C1 segment of cervical spinal cord (tissue), 14 donors: ENCODE measurements at regions not wholly inside any gene's neighbourhood (a gene's known extent, or its start where the extent isn't known, plus 50 kb on each side); places are given as distances from the start of the nearest gene placed in this dataset.
"Not testable (repeated sequence)": the region's sequence is repeated elsewhere in the genome, so short reads cannot be mapped to it uniquely, and the experiment has no call there.

Experiments
- DNase-seq, 14 donors: peaks; one replicate each; lab custom pipeline; 2025; lab: John Stamatoyannopoulos, UW

- DNase-seq, result no peak
Observed at GRCh38 chr10:108561649-108562048, 1361.7 kb downstream of the XPNPEP1 start.

- DNase-seq, result no peak
Observed at GRCh38 chr10:108560488-108560887, 1362.8 kb downstream of the XPNPEP1 start.

DNA sequence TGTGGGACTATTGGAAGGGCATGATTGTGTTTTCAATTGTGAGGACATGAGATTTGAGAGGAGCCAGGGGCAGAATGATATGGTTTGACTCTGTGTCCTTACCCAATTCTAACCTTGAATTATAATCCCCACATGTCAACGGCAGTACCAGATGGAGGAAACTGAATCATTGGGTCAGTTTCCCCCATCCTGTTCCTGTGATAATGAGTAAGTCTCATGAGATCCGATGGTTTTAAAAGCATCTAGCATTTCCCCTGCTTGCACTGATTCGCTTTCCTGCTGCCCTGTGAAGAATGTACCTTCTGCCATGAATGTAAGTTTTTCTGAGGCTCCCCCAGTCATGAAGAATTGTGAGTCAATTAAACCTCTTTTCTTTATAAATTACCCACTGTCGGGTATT is 1367.1 kb downstream of the XPNPEP1 start:
- no peak for DNase-seq

DNA sequence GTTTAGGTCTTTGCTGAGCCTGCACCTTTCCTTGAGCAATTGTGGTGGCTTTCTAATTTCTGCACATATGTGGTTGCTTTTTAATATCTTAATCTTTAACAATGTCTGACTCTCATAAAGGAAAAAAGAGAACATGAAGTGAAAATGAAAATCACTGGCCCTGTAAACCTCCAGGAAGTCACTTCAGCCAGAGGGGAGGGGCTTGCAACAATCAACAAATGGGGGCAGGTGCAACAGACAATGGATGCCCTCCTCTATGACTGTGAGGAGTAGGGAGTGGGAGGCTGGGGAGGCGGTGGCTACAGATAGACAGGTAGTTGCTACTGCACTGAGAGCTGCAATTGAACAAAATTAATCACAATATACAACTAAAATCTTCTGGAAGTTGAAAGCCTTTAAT is 1377.4 kb downstream of the XPNPEP1 start:
- DNase-seq, result no peak

DNA sequence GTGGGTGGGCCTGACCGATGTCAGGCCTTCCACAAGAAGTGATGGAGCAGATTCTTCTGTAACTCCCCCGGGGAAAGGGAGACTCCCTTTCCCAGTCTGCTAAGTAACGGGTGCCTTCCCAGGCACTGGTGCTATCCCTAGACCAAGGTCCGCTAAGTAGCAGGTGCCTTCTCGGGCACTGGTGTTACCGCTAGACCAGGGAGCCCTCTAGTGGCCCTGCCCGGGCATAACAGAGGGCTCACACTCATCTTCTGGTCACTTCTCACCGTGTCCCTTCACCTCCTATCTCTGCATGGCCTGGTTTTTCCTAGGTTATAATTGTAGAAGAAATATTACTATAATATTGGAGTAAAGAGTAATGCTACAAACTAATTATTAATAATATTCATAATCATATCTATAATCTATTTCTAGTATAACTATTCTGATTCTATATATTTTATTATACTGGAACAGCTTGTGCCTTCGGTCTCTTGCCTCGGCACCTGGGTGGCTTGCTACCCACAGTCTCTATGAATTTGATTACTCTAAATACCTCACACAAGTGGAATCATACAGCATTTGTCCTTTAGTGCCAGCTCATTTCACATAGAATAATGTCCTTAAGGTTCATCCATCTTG is 1378.7 kb downstream of the XPNPEP1 start:
- peak in 7 of 14 donors; percentile 1 to 53 (median 5) for DNase-seq

- DNase-seq, result not testable (repeated sequence)
Observed at GRCh38 chr10:108533551-108533950, 1369.0 kb upstream of the SORCS1 start.

DNA sequence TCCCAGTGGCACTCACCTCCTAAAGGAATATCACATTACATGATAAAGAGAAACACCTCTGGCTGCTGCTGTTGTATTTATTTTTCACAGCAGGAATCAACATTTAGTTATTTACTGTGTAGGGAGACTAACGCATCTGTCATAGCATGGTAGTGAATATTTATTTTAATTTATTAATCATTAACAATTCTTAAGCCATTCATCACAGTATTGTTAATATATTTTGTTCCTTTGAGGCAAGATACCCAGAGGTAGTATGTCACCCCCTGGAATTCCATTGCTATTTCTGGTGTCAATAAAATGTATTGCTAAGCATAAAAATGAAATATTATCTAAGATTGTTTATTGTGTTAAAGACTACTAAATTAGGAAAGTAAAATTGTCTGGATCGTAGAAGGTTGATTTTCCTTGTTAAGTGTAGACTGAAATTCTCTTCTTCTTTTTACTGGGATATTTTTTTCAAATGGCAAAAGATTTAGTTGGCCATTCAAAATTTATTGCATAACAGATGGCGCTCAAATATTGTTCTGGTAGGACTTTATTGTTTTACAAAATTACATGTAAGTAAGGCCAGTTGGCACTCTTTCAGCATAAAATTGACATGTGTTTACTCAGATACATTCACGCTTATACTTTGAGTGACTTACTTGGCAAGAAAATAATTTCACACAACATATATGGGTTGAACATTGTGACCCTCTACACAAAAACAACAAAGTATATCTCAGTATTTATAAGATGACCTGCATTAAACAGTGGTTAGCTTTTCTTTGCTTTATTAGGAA is 1358.7 kb upstream of the SORCS1 start:
- DNase-seq, result no peak

- peak in 1 of 14 donors; percentile 2 for DNase-seq
Observed at GRCh38 chr10:108521827-108522492, 1357.5 kb upstream of the SORCS1 start.

DNA sequence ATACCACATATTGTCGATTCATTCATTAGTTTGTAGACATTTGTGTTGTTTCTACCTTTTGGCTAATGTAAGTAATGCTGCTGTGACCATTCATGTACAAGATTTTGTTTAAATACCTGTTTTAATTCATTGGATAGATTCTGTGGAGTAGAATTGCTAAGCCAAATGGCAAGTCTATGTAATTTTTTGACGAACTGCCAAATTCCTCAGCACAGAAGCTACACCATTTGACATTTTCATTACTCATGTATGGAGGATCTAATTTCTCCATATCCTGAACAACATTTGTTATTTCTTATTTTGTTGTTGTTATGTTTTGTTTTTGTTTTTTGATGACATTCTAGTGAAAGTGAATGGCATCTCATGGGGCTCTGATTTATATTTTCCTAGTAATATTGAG is 1351.3 kb upstream of the SORCS1 start:
- DNase-seq, result no peak

GRCh38 chr10:108500396-108500795 is 1335.9 kb upstream of the SORCS1 start:
- no peak for DNase-seq

GRCh38 chr10:108496106-108496505 is 1331.6 kb upstream of the SORCS1 start:
- no peak for DNase-seq

DNA sequence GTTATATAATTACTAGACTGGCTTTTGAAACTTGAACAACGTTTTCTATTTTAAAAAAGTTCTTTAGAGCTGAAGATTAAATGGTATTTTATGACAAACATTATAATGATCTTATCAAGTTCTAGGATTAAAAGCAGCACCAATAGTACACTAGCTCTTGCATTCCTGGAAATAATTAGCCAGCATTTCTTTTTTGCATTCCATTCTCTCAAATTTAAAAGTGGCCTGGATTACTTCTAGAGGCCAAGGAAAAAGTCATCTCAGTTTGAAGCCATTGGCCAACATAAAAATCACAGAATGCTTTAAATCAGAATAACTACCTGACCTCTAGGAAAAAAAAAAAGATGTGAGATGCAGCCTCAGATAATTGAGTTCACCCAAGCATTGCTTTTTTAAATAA is 1326.4 kb upstream of the SORCS1 start:
- no peak for DNase-seq

GRCh38 chr10:108471420-108471819 is 1306.9 kb upstream of the SORCS1 start:
- no peak for DNase-seq

DNA sequence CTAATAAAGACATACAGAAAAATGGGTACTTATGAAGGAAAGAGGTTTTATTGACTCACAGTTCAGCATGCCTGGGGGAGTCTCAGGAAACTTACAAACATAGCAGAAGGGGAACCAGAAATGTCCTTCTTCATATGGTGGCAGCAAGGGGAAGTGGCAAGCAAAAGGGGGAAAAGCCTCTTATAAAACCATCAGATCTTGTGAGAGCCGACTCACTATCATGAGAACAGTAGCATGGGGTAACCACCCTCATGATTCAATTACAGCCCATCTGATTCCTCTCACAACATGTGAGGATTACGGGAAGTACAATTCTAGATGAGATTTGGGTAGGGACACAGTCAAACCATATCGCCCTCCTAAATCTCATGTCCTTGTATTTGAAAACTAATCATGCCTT is 1305.4 kb upstream of the SORCS1 start:
- no peak for DNase-seq

- peak in 3 of 14 donors; percentile 0 to 1 (median 1) for DNase-seq
Observed at GRCh38 chr10:108465871-108466641, 1301.5 kb upstream of the SORCS1 start.

- no peak for DNase-seq
Observed at GRCh38 chr10:108462005-108462404, 1297.5 kb upstream of the SORCS1 start.

DNA sequence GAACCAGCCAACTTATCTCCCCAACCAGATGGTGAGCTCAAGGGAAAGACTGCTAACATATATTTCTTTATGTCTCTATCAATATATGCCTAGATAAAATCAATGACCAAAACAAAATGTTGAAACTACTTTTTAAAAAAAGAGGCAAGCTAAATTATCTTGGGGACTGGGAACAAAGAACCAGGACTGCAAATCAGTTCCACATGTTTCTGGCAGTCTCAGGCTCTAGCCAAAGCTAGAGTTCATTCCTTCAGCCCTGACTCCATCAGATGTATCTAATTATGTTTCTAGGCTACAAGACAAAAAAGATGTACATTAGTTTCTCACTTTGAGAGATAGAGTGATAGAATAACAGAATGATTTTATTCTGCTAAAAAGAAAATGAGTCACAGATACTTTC is 1290.3 kb upstream of the SORCS1 start:
- no peak for DNase-seq

- DNase-seq, result no peak
Observed at GRCh38 chr10:108454224-108454623, 1289.7 kb upstream of the SORCS1 start.

DNA sequence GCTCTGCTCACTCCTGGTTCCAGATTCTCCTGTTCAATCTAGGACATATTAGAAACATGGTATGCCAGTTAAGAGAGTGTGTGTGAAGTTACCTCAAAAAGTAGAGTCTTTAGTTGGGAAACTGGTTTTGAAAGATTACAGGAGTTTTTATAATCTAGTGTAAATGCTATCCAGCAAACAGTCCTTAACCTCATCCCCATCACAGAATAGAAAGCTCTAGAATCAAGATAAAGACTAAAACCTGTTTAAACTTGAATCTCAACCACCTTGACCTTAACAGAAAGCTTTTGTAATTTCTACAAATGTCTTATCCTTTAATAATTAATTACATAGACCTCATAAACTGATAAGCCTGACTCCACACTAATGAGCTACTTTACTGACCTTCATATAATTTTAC is 1288.7 kb upstream of the SORCS1 start:
- no peak for DNase-seq

DNA sequence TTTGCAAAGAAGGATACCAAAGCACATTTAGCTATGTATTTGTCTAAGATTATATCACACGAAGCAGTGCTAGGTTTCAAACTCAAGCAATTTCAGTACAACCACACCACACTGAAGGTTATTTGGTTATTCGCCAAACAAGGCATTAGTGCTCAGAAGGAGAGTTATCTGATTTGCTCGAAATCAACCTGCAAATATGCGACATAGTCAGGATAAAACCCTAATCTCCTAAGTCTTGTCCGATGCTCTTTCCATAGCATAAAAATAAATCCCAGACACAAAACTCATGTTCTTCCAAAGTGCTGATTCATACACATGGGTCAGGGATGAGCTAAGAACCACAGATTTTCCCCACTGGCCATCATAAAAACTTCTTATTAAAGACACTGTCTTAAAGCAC is 1288.0 kb upstream of the SORCS1 start:
- DNase-seq, result no peak

- no peak for DNase-seq
Observed at GRCh38 chr10:108450280-108450679, 1285.8 kb upstream of the SORCS1 start.

- no peak for DNase-seq
Observed at GRCh38 chr10:108445746-108446145, 1281.2 kb upstream of the SORCS1 start.
